Body of pancreas (tissue), 4 donors: ENCODE measurements at regions not wholly inside any gene's neighbourhood (a gene's known extent, or its start where the extent isn't known, plus 50 kb on each side); places are given as distances from the start of the nearest gene placed in this dataset.

Experiments used
- CTCF ChIP-seq, 7 experiments: fragments of 450-650 bp in 4 of 7; fragments of 200-600 bp in 3 of 7; sonication (generic) in 3 of 7; IDR thresholded peaks; one replicate each; pipeline ENCODE4 v1.5.1; 2016 to 2019; ENCODE audit warnings: antibody characterized with exemption in 7 of 7
- POLR2A ChIP-seq, 3 donors: fragments of 450-650 bp; IDR thresholded peaks; one replicate each; pipeline ENCODE4 v1.6.1; 2016; ENCODE audit warnings: antibody characterized with exemption in 3 of 3, mild to moderate bottlenecking in 2 of 3

DNA sequence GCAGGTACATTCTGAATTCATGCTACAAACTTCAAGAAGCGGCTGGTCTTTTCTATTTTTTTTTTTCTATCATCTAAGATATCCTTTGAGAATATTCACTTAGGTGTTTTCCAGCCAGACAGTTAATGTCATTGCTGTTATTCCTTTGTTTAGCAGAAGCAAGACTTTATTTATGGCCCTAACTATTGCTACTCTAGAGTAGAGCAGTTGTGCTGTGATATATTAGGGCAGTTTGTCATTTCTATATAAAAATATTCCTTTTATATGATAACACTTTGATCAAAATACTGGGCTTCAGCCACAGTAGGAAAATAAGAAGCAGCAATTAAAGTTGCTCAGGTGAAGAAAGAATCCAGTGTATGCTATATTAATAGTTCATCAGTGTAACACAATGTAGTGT is 959.3 kb downstream of the NCAM2 start:
- TF ChIP-seq CTCF (IDR thresholded peaks at IDR 0.05) (no peak), POLR2A (IDR thresholded peaks at IDR 0.05) (no peak)
